ENCODE measurements at regions not wholly inside any gene's neighbourhood (a gene's known extent, or its start where the extent isn't known, plus 50 kb on each side); places are given as distances from the start of the nearest gene placed in this dataset.

DNA sequence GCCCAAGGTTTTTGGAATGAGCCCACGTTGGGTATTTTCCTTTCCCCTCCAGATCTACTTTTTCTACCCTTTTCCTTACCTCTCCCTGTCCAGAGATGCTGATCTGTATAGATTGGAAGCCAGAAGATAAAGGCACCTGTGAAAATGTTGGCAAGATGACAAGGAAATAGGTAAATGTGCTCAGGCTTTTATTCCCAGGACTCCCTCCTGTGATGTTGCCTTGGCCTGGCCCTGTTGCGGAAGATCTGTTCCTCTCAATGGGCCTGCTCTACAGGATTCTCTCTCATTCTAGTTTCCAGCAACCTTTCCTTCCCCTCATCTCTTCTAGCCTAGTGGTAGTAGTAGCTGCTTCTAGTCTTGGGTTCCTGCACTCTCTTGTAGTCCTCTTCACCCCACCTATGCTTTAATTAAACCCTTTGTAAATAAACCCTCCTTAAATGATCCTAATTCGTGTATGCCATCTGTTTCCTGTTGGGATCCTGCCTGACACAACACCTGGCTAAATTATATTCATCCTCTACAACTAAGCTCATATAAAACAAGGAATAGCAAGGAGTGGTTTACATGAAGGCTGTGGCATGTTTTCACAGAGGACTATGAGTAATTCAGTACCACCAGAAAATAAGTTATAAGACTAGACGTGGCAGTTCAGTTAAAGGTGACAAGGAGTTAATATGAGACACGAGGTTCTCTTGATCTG is 95.7 kb upstream of the MAOA start:
- no peak for DNase-seq (ENCODE audit: extremely low read depth, low read depth, low spot score)

DNA sequence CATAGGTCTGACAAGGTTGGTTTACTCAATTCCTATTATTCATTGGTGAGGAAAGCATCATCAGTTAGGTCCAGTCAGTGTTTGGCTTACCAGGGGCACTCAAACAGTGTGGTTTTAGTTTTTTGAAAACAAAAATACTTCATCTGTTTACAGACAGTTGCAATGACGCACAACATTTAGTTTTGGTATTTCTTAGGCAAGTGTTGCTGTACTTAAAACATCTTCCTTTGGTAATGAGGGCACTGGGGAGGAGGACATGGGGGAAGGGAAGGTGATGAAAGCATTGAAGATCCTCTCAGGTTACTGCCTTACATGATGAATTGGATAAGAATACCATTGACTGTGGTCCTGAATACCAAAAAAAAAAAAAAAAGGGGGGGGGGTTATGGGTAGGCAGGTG is 93.7 kb upstream of the MAOA start:
- DNase-seq (ENCODE audit: extremely low read depth, low read depth, low spot score): no peak

DNA sequence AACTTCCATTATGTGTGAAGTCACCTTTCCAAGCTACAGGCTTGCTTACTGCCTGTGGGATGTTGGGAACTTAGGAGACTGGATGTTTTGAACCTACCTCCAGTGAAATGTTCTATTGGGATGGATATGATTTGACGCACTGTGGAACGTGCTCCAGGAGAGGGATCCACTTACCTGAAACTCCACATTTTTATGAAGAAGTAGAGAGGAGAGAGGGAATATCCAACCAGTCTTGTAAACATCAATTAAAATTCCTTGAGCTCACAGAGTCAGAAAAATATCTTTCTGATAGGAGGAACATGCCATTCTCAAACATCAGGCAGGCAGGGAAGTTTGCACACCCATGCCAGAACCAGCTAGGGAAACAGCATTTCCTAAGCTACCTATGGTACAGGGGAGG is 91.1 kb upstream of the MAOA start:
- DNase-seq (ENCODE audit: extremely low read depth, low read depth, low spot score): no peak

DNA sequence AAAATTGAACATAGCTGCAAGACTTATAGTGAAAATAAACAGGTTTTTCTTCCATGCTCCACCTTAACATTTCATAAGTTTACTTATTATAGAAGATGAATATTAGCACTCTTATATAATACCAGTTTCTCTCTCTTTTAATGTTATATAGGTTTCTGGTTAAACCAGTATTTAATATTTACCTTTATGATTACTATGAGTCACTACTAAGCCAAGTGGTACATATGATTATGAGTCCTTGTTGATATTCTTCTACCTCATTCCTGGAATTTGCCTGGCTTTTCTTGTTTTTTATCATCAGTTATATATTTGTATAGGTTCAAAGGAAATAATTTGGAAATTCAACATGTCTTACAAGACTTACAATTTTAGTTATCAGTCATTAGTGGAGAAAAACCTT is 89.9 kb upstream of the MAOA start:
- DNase-seq (ENCODE audit: extremely low read depth, low read depth, low spot score): no peak

DNA sequence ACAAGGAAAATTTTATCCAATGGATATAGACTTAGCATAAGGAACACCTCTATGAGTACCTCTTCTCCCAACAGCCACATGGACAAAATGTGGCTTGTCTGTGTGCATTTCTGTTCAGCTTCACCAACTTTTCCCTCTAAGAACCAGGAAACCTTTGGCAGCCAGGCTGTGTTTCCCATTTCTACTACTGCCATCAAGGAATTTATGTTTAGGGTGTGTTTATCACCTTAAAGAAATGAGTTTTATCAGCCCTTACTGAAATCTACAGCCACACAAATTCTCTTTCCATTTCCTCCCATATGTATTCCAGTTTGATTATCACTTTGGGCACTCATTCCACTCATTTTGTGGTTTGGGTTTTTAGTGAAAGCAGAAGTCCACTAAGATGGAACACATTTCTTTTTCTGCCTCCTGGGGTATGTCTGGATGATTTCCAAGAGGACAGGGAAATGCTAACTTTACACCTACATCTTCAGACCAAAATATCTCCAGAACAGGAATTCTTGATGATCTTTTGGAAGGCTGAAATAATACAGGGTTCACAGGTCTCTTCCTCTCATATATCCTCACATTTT is 82.6 kb upstream of the MAOA start:
- no peak for DNase-seq (ENCODE audit: extremely low read depth, low read depth, low spot score)

DNA sequence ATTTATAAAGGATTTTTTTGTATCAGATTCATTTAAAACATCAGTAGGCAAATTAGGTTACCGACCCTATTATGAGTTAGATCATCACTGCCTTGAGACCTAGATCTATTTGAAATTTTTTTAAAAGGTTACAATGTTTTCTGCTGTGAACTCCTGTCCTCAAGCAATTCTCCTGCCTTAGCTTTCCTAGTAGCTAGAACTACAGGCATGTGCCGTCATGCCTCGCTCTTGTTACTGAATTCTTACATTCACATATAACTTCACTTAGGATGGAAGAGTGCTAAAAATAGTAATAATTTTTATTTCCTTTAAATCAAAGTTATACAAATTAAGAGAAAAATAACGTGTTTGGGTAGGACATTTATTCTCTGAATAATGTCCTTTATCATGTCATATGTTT is 75.5 kb upstream of the MAOA start:
- no peak for DNase-seq (ENCODE audit: extremely low read depth, low read depth, low spot score)

DNA sequence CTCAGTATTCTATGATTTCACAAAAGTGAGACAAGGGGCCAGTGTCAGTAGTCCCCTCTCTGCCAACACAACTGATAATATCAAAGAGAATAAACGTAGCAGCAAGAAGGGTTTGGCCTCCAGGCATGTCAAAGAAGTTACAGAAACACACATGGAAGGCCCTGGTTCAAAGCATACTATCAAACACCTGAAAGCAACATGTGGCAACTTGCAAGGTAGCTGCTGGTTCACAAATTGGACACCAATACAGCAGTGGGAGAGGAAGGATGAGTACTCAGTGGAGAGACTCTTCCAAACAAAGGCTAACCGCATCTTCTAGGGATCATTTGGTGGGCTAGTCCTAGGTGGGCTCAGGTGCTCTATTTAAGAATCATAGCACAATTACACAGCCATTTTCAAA is 74.9 kb upstream of the MAOA start:
- DNase-seq (ENCODE audit: extremely low read depth, low read depth, low spot score): no peak

DNA sequence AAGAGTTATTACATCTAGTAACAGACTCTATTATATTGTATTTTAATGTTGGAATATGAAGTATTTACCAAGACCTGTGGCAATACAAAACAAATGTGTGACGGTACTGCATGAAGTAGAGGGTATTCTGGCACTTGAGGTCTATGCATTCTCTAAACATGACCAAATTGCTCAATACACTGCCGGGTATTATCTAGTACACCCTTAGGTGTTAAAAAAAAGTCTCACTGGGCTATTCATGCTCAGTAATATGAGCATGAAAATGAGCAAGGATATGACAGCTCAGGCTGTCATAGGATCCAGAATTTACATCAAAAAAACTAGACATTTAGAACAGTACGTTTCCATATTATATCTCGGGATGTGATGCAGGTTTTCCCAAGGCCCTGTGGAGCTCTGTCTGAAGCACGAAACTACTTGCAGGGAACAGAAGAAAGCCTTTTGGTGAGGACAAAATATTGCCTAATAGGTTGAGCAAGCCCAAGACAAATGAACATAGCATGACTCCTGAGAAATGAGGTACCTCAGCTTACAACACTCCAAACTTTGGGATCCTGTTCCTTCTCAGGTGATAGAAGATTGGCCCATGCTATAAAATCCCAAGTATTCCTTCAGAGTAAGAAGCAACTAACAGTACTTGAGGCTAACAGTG is 74.1 kb upstream of the MAOA start:
- DNase-seq (ENCODE audit: extremely low read depth, low read depth, low spot score): no peak

DNA sequence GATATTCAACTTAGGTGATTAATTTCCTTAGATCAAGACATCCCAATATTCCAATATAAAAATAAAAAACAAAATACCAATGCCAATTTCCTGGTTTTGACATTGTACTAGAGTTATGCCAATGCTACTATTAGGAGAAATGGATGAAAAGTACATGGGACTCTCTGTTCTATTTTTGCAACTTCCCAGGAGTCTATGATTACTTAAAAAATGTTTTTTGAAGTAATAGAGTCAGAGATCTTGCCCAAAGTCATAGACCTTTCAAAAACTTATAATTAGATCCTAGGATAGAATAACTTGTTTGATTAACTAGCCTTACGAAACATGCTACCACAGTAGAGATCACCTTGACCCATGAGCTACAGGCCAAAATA is 73.6 kb upstream of the MAOA start:
- DNase-seq (ENCODE audit: extremely low read depth, low read depth, low spot score): no peak

DNA sequence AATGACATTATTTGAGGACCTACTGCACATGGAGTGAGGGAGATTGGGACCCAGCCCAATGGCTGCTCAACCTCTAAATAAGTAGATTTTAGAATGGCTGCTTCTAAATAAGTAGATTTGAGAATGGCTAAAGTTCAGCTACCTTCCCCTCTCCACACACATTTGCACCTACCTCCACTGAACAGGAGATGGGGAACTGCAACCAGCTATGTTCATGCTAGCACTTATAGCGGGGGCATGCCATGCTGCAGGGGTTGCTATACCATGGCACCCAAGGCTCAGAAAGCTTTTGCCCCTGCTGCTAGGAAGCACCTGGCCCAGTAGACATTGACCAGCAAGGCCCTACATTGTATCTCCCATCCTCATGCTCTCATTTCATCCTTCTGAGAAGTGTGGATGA is 70.2 kb upstream of the MAOA start:
- DNase-seq (ENCODE audit: extremely low read depth, low read depth, low spot score): no peak

DNA sequence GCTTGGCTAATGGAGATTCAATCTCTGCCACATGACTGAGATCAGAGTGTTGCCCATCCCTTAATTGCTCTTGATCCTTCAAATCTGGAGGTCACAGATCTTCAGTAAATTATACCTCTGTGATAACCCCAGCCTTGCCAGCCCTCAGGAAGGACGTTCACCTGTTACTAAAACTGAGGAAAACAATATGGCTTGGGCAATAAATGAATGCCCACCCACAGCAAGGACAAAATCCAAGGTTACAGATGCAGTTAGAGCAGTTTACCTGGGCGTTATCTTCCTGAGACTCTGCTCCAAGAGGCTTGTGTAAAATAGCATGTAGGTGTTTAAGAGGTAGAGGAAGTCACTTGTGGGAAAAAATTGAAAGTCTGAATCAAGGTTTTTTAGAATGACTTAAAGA is 69.3 kb upstream of the MAOA start:
- DNase-seq (ENCODE audit: extremely low read depth, low read depth, low spot score): no peak

DNA sequence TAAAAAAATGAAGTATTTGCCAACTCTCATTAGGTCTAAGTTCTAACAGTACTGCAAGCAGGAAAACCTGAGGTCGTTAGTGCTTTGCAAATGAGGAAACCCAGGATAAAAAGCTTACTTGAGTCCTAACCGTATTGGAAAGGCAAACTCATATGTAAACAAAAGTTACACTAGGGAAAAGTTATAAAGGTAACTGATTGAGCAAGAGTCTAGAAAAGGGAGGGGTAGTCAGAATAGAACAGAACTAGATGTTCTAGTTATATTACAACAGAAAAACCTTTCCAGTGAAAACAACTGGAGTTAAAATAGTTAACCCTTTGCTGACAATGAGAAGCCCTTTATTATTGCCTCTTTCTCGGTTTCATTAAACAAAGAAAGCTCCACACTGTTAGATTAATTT is 66.4 kb upstream of the MAOA start:
- DNase-seq (ENCODE audit: extremely low read depth, low read depth, low spot score): no peak

DNA sequence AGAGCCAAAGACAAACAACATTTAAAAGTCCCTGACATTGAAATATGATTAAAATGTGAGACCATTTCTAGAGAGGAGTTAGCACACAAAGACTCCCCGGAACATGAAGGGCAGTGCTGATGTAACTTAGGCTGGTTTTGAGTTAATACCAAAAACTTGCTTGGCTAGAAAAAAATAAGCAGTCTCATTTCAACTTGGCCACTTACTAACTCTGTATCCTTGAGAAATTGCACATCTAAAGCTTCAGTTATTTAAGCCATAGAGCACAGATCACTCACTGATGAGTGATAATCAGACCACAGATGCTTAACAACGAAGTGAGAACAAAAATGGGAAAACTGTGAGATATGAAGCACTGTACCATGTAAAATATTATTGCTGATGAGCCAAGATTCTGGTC is 65.9 kb upstream of the MAOA start:
- no peak for DNase-seq (ENCODE audit: extremely low read depth, low read depth, low spot score)

DNA sequence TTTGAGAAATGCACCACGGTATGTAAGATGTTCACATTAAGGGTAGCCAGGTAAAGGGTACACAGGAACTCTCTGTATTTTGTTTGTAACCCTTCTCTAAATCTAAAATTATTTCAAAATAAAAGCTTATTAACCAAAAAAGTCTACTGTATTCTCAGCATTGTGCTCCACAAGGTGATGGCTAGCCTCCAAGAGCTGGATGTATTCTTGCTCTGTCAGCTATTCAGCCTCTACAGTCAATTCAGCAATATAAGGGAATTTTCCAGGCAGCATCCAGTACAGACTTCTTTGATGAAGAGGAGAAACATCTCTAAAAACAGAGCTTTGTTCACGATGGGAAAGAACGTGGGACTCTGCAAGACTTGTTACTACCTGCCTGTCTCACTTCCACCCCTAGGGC is 63.5 kb upstream of the MAOA start:
- no peak for DNase-seq (ENCODE audit: extremely low read depth, low read depth, low spot score)

DNA sequence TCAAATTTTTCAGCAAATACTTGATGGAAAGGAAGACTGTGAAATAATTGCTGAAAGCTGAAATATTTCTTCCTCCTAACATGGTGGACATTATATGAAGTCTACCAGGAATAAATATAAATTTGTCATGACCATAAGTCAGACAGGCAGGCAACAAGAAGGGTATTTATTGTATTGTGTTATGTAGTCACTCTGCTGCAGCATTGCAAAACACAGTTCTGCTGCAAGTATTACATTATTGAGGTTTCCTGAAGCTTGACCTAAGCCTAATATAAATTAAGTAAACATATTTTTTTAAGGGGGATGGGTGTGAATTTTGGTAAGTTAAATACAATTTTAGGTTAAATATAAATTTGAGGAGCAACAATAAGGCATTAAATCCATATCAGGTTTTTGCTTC is 60.2 kb upstream of the MAOA start:
- no peak for DNase-seq (ENCODE audit: extremely low read depth, low read depth, low spot score)

DNA sequence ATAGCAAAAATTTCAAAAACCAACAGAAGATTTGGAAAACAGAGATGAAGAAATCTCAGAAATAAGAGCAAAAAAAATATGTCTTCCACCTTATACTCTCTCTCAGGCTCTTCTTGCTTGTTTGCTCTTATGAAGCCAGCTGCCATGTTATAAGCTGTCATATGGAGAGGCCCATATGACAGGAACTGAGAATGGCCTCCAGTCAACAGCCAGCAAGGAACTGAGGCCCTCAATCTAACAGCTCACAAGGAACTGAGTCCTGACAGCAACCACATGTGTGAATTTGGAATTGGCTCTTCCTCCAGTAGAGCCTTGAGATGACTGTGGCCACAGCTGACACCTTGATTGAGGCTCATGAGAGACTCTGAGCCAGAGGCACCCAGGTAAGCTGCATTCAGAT is 51.3 kb upstream of the MAOA start:
- DNase-seq (ENCODE audit: extremely low read depth, low read depth, low spot score): no peak

DNA sequence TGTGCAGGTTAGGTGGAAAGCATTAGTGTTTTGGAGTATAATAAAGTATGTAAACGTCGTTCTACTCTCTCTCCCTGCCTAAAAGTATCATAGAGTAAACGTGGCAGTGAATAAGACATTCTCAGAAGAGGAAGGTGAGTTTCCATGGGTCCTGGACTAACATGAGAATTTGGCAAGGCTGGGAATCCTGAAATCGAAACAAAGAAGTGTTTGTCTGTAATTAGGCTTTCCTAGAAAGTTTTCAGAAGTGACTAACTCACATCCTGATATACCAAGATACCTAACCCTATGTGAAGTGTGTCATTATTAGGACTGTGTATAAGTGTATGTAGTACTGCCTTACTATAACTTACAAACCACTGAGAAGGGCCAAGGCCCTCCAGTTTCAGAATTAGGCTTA is 50.7 kb upstream of the MAOA start:
- DNase-seq (ENCODE audit: extremely low read depth, low read depth, low spot score): no peak

All from glomerular endothelial cell (primary cell).